Neural cell (in vitro differentiated cells): ENCODE measurements at regions not wholly inside any gene's neighbourhood (a gene's known extent, or its start where the extent isn't known, plus 50 kb on each side); places are given as distances from the start of the nearest gene placed in this dataset.

ENCODE experiments used
- H2AFZ ChIP-seq: fragments of 200-600, 300-800 bp; sonication (generic), shearing (Covaris generic); 2 replicates; pipeline ENCODE4 v1.6.0; 2014; ENCODE audit warnings: low read depth, mild to moderate bottlenecking, antibody characterized with exemption, low read length, moderate library complexity
- H3F3A ChIP-seq: fragments of 200-600 bp; shearing (Covaris generic); 2 replicates; pipeline ENCODE4 v1.6.1; 2016; ENCODE audit warnings: mild to moderate bottlenecking, moderate library complexity, mixed read lengths, antibody characterized with exemption, low read length; ENCODE audit not compliant: insufficient read depth, poor library complexity, severe bottlenecking
- H3K27ac ChIP-seq: fragments of 200-600, 300-800 bp; sonication (generic), shearing (Covaris generic); 2 replicates; pipeline ENCODE4 v1.5.1; 2014; ENCODE audit warnings: mild to moderate bottlenecking, low read length, moderate library complexity
- H3K27me3 ChIP-seq: fragments of 300-800, 200-600 bp; sonication (generic), shearing (Covaris generic); 2 replicates; pipeline ENCODE4 v1.6.0; 2014; ENCODE audit warnings: mild to moderate bottlenecking, low read depth, low read length, moderate library complexity; ENCODE audit not compliant: insufficient read depth
- H3K36me3 ChIP-seq: fragments of 300-800, 200-600 bp; sonication (generic), shearing (Covaris generic); 2 replicates; pipeline ENCODE4 v1.5.1; 2014; ENCODE audit warnings: mild to moderate bottlenecking, antibody characterized with exemption, low read length, moderate library complexity; ENCODE audit not compliant: insufficient read depth
- H3K4me2 ChIP-seq: fragments of 300-800, 200-600 bp; sonication (generic), shearing (Covaris generic); 2 replicates; pipeline ENCODE4 v1.6.0; 2014; ENCODE audit warnings: mild to moderate bottlenecking, low read length
- H3K4me3 ChIP-seq: fragments of 300-800, 200-600 bp; sonication (generic), shearing (Covaris generic); 2 replicates; pipeline ENCODE4 v1.5.1; 2014; ENCODE audit warnings: mild to moderate bottlenecking, low read length, moderate library complexity
- H3K79me2 ChIP-seq: fragments of 200-600 bp; shearing (Covaris generic); replicated peaks from 2 replicates; pipeline ENCODE4 v1.6.0; 2014; ENCODE audit warnings: mild to moderate bottlenecking, low read length, moderate library complexity; ENCODE audit not compliant: insufficient read depth
- H3K9ac ChIP-seq: fragments of 300-800, 200-600 bp; sonication (generic), shearing (Covaris generic); 2 replicates; pipeline ENCODE4 v1.6.1; 2016; ENCODE audit warnings: mild to moderate bottlenecking, low read length, mixed read lengths
- H3K9me2 ChIP-seq: fragments of 200-600 bp; shearing (Covaris generic); 2 replicates; pipeline ENCODE4 v1.6.1; 2016; ENCODE audit warnings: mild to moderate bottlenecking, low read length, mixed read lengths; ENCODE audit not compliant: insufficient read depth
- H3K9me3 ChIP-seq: fragments of 200-600, 300-800 bp; sonication (generic), shearing (Covaris generic); 2 replicates; pipeline ENCODE4 v1.6.1; 2016; ENCODE audit warnings: mild to moderate bottlenecking, mixed run types, low read length, moderate library complexity, mixed read lengths
- H4K20me1 ChIP-seq: fragments of 200-600 bp; shearing (Covaris generic); 2 replicates; pipeline ENCODE4 v1.6.1; 2016; ENCODE audit warnings: mild to moderate bottlenecking, mixed run types; ENCODE audit not compliant: insufficient read depth
- CTCF ChIP-seq: fragments of 450-650 bp; IDR thresholded peaks from 2 replicates; pipeline ENCODE4 v1.5.1; 2014; ENCODE audit warnings: antibody characterized with exemption, mild to moderate bottlenecking, moderate library complexity; ENCODE audit not compliant: poor library complexity, severe bottlenecking
- EP300 ChIP-seq: fragments of 450-650 bp; conservative IDR thresholded peaks from 2 replicates; pipeline ENCODE4 v1.6.1; 2014; ENCODE audit warnings: antibody characterized with exemption, mild to moderate bottlenecking, moderate library complexity; ENCODE audit not compliant: poor library complexity, severe bottlenecking
- EZH2 ChIP-seq: fragments of 200-600, 300-800 bp; shearing (Covaris generic), sonication (generic); IDR thresholded peaks from 2 replicates; pipeline ENCODE4 v1.6.1; 2014; ENCODE audit warnings: antibody characterized with exemption, low read length, borderline replicate concordance, mild to moderate bottlenecking; ENCODE audit not compliant: insufficient read depth, poor library complexity, severe bottlenecking
- MXI1 ChIP-seq: fragments of 450-650 bp; conservative IDR thresholded peaks from 2 replicates; pipeline ENCODE4 v1.6.1; 2014; ENCODE audit warnings: antibody characterized with exemption, mild to moderate bottlenecking; ENCODE audit not compliant: poor library complexity, severe bottlenecking
- POLR2AphosphoS5 ChIP-seq: IDR thresholded peaks from 2 replicates; pipeline ENCODE4 v1.6.1; 2012
- RAD21 ChIP-seq: fragments of 450-650 bp; conservative IDR thresholded peaks from 2 replicates; pipeline ENCODE4 v1.6.1; 2014; ENCODE audit warnings: antibody characterized with exemption, mild to moderate bottlenecking, moderate library complexity
- REST ChIP-seq: IDR thresholded peaks from 2 replicates; pipeline ENCODE4 v1.6.1; 2012; ENCODE audit warnings: borderline replicate concordance
- SMC3 ChIP-seq: fragments of 450-650 bp; conservative IDR thresholded peaks from 2 replicates; pipeline ENCODE4 v1.6.1; 2014; ENCODE audit warnings: antibody characterized with exemption, mild to moderate bottlenecking, moderate library complexity; ENCODE audit not compliant: poor library complexity
- TAF1 ChIP-seq: IDR thresholded peaks from 2 replicates; pipeline ENCODE4 v1.6.1; 2012; ENCODE audit warnings: low read depth

DNA sequence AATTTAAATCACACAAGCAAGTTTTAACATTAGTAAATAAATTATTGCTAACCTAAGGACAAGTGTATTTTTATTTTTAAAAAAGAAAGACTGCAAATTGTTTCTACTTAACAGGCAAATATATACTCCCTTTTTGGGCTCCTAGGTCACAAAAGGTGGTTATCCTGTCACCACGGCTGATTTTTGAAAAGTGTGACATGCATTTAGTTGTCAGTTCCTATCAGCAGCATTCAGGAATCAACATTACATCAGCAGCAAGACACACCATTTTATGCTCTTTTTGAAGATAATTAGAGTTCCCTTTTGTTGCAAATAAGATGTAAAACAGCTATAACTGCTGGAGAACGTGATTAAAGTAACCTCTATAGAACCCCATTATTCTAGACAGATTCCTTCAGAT lies 357.5 kb upstream of the TMCO5A start:
- no peaks in the 10 kb centered on the region for H3K36me3 ChIP-seq
- no peaks in the 10 kb centered on the region for H4K20me1 ChIP-seq
- TF ChIP-seq RAD21 (no peak), EP300 (peak; percentile 96), SMC3 (no peak), EZH2 (no peak), CTCF (no peak), MXI1 (no peak), POLR2AphosphoS5 (peak; percentile 75)
- no peak overlapping the region for H2AFZ ChIP-seq
- H3K4me2 ChIP-seq = no peak overlapping the region
- H3K9me3 ChIP-seq = no peaks in the 10 kb centered on the region
- peak overlapping the region; percentile 88 for H3K27ac ChIP-seq
- H3K9ac ChIP-seq = peak overlapping the region; percentile 55
- no peaks in the 10 kb centered on the region for H3K79me2 ChIP-seq
- peak overlapping the region; percentile 2 for H3K4me3 ChIP-seq
- no peaks in the 10 kb centered on the region for H3K27me3 ChIP-seq
- no peaks in the 10 kb centered on the region for H3F3A ChIP-seq
- H3K9me2 ChIP-seq = no peaks in the 10 kb centered on the region

DNA sequence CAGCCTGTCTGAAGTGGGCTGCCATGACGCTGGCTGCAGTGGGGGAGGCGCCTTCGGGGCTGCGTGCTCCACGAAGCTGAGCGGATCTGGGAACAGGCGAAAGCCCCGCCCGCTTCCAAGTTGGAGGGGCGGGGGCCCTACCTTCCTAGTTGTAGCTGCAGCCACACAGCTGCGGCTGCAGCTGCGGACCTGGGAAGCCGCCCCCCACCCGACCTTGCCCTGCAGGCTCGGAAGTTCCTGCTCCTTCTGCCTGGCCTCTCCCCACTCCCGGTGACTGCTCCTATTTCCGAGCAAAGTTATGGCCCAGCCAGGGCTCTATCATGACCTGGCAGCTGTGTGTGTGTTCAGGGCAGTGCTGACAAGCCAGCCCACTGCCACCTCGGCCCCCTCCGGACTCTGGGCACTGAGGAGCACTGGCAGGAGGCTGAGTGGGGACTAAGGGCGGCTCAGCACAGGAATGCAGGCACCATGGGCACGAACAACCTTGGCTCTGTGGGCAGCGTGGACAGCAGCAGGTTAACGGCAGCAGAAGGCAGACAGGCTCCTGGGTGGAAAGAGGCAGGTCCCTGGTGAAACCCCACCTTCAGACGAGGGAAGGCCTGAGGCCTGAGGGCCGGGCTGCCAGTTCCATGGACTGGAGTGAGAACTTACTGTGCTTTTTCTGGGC lies 352.4 kb upstream of the TMCO5A start:
- no peak for TF ChIP-seq RAD21
- TF ChIP-seq REST = no peak
- no peak for TF ChIP-seq SMC3
- no peak for TF ChIP-seq CTCF
- TF ChIP-seq EZH2 = no peak
- TF ChIP-seq TAF1 = no peak
- TF ChIP-seq EP300 = no peak
- no peak for TF ChIP-seq POLR2AphosphoS5
- TF ChIP-seq MXI1 = no peak
- no peaks in the 10 kb centered on the region for H3K9me3 ChIP-seq

More for the DNA sequence above, 352.4 kb upstream of the TMCO5A start:
- H3K27ac ChIP-seq = peak overlapping the region; percentile 12
- H3K9ac ChIP-seq = no peak overlapping the region
- no peaks in the 10 kb centered on the region for H3K27me3 ChIP-seq
- no peaks in the 10 kb centered on the region for H4K20me1 ChIP-seq
- H3K79me2 ChIP-seq = no peaks in the 10 kb centered on the region
- H3F3A ChIP-seq = no peaks in the 10 kb centered on the region
- no peak overlapping the region for H3K4me3 ChIP-seq
- no peaks in the 10 kb centered on the region for H3K9me2 ChIP-seq
- H2AFZ ChIP-seq = no peak overlapping the region
- no peak overlapping the region for H3K4me2 ChIP-seq
- H3K36me3 ChIP-seq = no peaks in the 10 kb centered on the region
